ENCODE measurements at regions not wholly inside any gene's neighbourhood (a gene's known extent, or its start where the extent isn't known, plus 50 kb on each side); places are given as distances from the start of the nearest gene placed in this dataset.

DNA sequence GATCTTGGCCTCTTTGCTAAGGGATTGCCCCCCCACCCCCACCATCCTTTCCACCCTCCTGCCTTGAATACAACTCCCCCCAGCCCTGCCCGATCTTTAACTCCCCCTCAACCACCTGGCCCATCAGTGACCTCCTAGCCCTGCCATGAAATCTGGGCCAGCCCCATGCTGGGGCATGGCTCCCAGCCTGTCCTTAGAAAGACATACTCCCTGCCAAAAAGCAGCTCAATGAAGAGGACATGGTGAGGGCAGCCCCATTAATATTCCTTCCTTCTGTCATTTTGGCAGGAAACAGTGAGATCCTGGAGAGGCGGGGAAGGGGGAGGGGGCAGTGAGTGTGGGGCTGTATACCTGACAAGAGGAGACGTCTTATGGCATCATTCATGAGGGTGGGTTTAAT lies 66.8 kb upstream of the DISP3 start:
- TF ChIP-seq, protein P1, sequence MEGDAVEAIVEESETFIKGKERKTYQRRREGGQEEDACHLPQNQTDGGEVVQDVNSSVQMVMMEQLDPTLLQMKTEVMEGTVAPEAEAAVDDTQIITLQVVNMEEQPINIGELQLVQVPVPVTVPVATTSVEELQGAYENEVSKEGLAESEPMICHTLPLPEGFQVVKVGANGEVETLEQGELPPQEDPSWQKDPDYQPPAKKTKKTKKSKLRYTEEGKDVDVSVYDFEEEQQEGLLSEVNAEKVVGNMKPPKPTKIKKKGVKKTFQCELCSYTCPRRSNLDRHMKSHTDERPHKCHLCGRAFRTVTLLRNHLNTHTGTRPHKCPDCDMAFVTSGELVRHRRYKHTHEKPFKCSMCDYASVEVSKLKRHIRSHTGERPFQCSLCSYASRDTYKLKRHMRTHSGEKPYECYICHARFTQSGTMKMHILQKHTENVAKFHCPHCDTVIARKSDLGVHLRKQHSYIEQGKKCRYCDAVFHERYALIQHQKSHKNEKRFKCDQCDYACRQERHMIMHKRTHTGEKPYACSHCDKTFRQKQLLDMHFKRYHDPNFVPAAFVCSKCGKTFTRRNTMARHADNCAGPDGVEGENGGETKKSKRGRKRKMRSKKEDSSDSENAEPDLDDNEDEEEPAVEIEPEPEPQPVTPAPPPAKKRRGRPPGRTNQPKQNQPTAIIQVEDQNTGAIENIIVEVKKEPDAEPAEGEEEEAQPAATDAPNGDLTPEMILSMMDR (IDR thresholded peaks at IDR 0.05 in 4 of 5, conservative IDR thresholded peaks at IDR 0.05 in 1 of 5), result no peak
- TF ChIP-seq POLR2A (IDR thresholded peaks at IDR 0.05), result no peak
